GM12864 (cell line): ENCODE measurements at regions not wholly inside any gene's neighbourhood (a gene's known extent, or its start where the extent isn't known, plus 50 kb on each side); places are given as distances from the start of the nearest gene placed in this dataset.

ENCODE experiments used
- DNase-seq: peaks from one replicate; pipeline ENCODE4 v3.0.0-alpha.2; 2011; ENCODE audit warnings: low read depth
- H3K4me3 ChIP-seq: 2 replicates; pipeline ENCODE4 v1.5.1; 2011; ENCODE audit warnings: mild to moderate bottlenecking, low read depth, low read length, control low read depth
- CTCF ChIP-seq: IDR thresholded peaks from 2 replicates; pipeline ENCODE4 v1.5.1; 2011; ENCODE audit warnings: low read depth, mild to moderate bottlenecking, moderate library complexity, low read length, control low read depth, inconsistent platforms; ENCODE audit errors: missing control alignments

GRCh38 chr10:118979661-118980060, 49.9 kb upstream of the NANOS1 start:
- no peak overlapping the region for H3K4me3 ChIP-seq
- DNase-seq = no peak
- TF ChIP-seq CTCF = no peak
